HCT116 (cell line): ENCODE measurements at regions not wholly inside any gene's neighbourhood (a gene's known extent, or its start where the extent isn't known, plus 50 kb on each side); places are given as distances from the start of the nearest gene placed in this dataset.

Source experiments
- ATAC-seq: fragments of 200-7000 bp; cut with Tn5 transposase; 2 replicates; pipeline ENCODE4 v1.9.1; 2020; ENCODE audit warnings: mild to moderate bottlenecking, moderate library complexity
- BruUV-seq: library from RNA; stranded (reverse); fragments of 400-500 nt; replicated peaks from 2 replicates; lab custom pipeline; 2021; lab: Mats Ljungman, UMichigan
- CTCF ChIA-PET: fragments of 300-600 bp; sonication (Branson Sonifier 250); formaldehyde crosslinking; loops from one replicate; lab custom pipeline; 2021; ENCODE audit warnings: antibody characterized with exemption; lab: Charles Lee
- POLR2A ChIA-PET: fragments of 300-600, 350-600 bp; sonication (Branson Sonifier 250); formaldehyde crosslinking; loops from one replicate; lab custom pipeline; 2021; ENCODE audit warnings: antibody characterized with exemption; lab: Charles Lee
- RAD21 ChIA-PET, 2 experiments: fragments of 300-600 bp; sonication (Branson Sonifier 250); formaldehyde crosslinking; loops; one replicate each; lab custom pipeline; 2023; ENCODE audit warnings: low total read pairs in 2 of 2; ENCODE audit not compliant: uncharacterized antibody in 2 of 2, unreplicated experiment in 2 of 2, low non-redundant PET in 1 of 2; lab: Charles Lee
- DNase-seq: peaks from one replicate; pipeline ENCODE4 v3.0.0-alpha.2; 2010; ENCODE audit warnings: low read depth, low spot score
- H2AFZ ChIP-seq: fragments of 200-600 bp; shearing (Covaris generic), sonication (generic); 2 replicates; pipeline ENCODE4 v1.6.1; 2017; ENCODE audit warnings: low read depth, mixed run types, mixed read lengths, antibody characterized with exemption, low read length; ENCODE audit not compliant: poor library complexity, severe bottlenecking
- H3K27ac ChIP-seq: 2 replicates; pipeline ENCODE4 v1.5.1; 2012; ENCODE audit warnings: low read depth, low read length
- H3K27me3 ChIP-seq: fragments of 200-600 bp; sonication (generic); 2 replicates; pipeline ENCODE4 v1.6.1; 2016; ENCODE audit warnings: mixed run types, low read length, mixed read lengths; ENCODE audit not compliant: insufficient read depth
- H3K36me3 ChIP-seq, 2 experiments: fragments of 200-500 bp in 1 of 2; fragments of 200-600 bp in 1 of 2; sonication (Bioruptor generic) in 1 of 2; sonication (generic) in 1 of 2; 2 replicates each; pipeline versions ENCODE4 v1.5.1 to v1.6.1; 2014 to 2016; ENCODE audit warnings: low read length in 2 of 2, inconsistent platforms in 1 of 2, mixed read lengths in 1 of 2, mixed run types in 1 of 2; ENCODE audit not compliant: insufficient read depth in 2 of 2, control insufficient read depth in 1 of 2
- H3K4me1 ChIP-seq, 2 experiments: fragments of 200-600 bp in 1 of 2; sonication (generic) in 1 of 2; 2 replicates each; pipeline versions ENCODE4 v1.5.1 to v1.6.1; 2012 to 2017; ENCODE audit warnings: low read length in 2 of 2, inconsistent platforms in 1 of 2, mild to moderate bottlenecking in 1 of 2, mixed read lengths in 1 of 2, mixed run types in 1 of 2, moderate library complexity in 1 of 2; ENCODE audit not compliant: insufficient read depth in 2 of 2, control insufficient read depth in 1 of 2
- H3K4me2 ChIP-seq: fragments of 200-600 bp; sonication (generic); 2 replicates; pipeline ENCODE4 v1.6.1; 2017; ENCODE audit warnings: mixed run types, low read length, mixed read lengths
- H3K4me3 ChIP-seq, 2 experiments: fragments of 200-600 bp in 1 of 2; sonication (generic) in 1 of 2; replicated peaks in 1 of 2; 2 replicates each; pipeline ENCODE4 v1.5.1; 2011 to 2016; ENCODE audit warnings: low read length in 2 of 2, control low read depth in 1 of 2, low read depth in 1 of 2, mild to moderate bottlenecking in 1 of 2, mixed read lengths in 1 of 2, mixed run types in 1 of 2
- H3K79me2 ChIP-seq: fragments of 200-600 bp; sonication (generic); 2 replicates; pipeline ENCODE4 v1.6.1; 2017; ENCODE audit warnings: mild to moderate bottlenecking, mixed run types, low read length, moderate library complexity, mixed read lengths; ENCODE audit not compliant: insufficient read depth
- H3K9ac ChIP-seq: fragments of 200-600 bp; sonication (generic); 2 replicates; pipeline ENCODE4 v1.6.1; 2016; ENCODE audit warnings: low read length, mixed read lengths
- H3K9me2 ChIP-seq: fragments of 200-600 bp; sonication (generic), shearing (Covaris generic); 2 replicates; pipeline ENCODE4 v1.6.1; 2017; ENCODE audit warnings: mixed run types, mild to moderate bottlenecking, moderate library complexity; ENCODE audit not compliant: insufficient read depth
- H3K9me3 ChIP-seq, 2 experiments: fragments of 200-500 bp in 1 of 2; fragments of 200-600 bp in 1 of 2; sonication (Bioruptor generic) in 1 of 2; sonication (generic) in 1 of 2; 2 replicates each; pipeline ENCODE4 v1.6.1; 2014 to 2017; ENCODE audit warnings: low read length in 2 of 2, mixed read lengths in 2 of 2, inconsistent platforms in 1 of 2, low read depth in 1 of 2, mild to moderate bottlenecking in 1 of 2, mixed run types in 1 of 2, moderate library complexity in 1 of 2; ENCODE audit not compliant: control insufficient read depth in 1 of 2, insufficient read depth in 1 of 2
- H4K20me1 ChIP-seq: fragments of 200-600 bp; sonication (generic), shearing (Covaris generic); 2 replicates; pipeline ENCODE4 v1.6.1; 2017; ENCODE audit warnings: mixed run types, mild to moderate bottlenecking, moderate library complexity; ENCODE audit not compliant: insufficient read depth
- JUND ChIP-seq: IDR thresholded peaks from 2 replicates; pipeline ENCODE4 v1.6.1; 2012
- MAX ChIP-seq: IDR thresholded peaks from 2 replicates; pipeline ENCODE4 v1.6.1; 2012
- RAD21 ChIP-seq: IDR thresholded peaks from 2 replicates; pipeline ENCODE4 v1.6.1; 2012; ENCODE audit warnings: low read depth, mild to moderate bottlenecking
- SRF ChIP-seq: IDR thresholded peaks from 2 replicates; pipeline ENCODE4 v1.6.1; 2012; ENCODE audit warnings: low read depth
- YY1 ChIP-seq: IDR thresholded peaks from 2 replicates; pipeline ENCODE4 v1.6.1; 2011; ENCODE audit warnings: low read length, low read depth, moderate library complexity, mild to moderate bottlenecking; ENCODE audit not compliant: insufficient replicate concordance; ENCODE audit errors: extremely low read depth
- intact Hi-C: fragments of 100-400 bp; cut with micrococcal nuclease; formaldehyde crosslinking; loops from 2 replicates; pipeline ENCODE4 v1.10.0; 2022
- TF ChIP-seq, protein P1 (sequence below): IDR thresholded peaks from 2 replicates; pipeline ENCODE4 v1.6.1; 2011; ENCODE audit warnings: mild to moderate bottlenecking, low read length, moderate library complexity; ENCODE audit not compliant: insufficient replicate concordance; ENCODE audit errors: extremely low read depth

DNA sequence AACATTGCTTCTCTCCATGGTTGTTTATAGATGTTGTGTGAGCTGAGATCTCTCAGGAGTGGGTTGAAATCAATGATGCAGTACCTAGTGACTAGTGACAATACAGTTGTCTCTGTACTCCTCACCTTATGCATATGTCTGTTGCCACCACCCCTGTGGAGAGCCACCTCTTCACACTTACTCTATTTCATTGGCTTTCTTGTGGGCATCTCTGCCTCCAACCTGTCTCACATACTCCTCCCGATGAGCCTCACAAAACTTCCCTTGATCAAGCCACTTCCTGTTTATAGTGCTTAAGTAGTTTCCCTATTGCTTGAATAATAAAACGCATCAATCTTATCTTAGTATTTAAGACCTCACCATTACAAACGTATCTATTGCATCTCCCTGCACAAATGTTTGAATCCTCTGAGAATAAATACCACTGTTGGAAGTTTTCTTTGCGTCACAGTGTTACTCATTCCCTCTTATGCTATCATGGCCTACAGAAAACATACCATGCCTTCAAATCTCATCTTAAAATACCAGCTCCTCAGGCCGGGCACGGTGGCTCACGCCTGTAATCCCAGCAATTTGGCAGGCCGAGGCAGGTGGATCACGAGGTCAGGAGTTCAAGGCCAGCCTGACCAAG, 54.7 kb upstream of the GREM2 start:
- ChIA-PET RAD21 (no interaction called here), POLR2A (no interaction called here), CTCF (no interaction called here)
- no peak for ATAC-seq
- H3K79me2 ChIP-seq = no peaks in the 10 kb centered on the region
- TF ChIP-seq JUND = no peak
- no peak for TF ChIP-seq MAX
- no peak for TF ChIP-seq YY1
- TF ChIP-seq SRF = no peak
- no peak for TF ChIP-seq RAD21
- TF ChIP-seq, protein P1, sequence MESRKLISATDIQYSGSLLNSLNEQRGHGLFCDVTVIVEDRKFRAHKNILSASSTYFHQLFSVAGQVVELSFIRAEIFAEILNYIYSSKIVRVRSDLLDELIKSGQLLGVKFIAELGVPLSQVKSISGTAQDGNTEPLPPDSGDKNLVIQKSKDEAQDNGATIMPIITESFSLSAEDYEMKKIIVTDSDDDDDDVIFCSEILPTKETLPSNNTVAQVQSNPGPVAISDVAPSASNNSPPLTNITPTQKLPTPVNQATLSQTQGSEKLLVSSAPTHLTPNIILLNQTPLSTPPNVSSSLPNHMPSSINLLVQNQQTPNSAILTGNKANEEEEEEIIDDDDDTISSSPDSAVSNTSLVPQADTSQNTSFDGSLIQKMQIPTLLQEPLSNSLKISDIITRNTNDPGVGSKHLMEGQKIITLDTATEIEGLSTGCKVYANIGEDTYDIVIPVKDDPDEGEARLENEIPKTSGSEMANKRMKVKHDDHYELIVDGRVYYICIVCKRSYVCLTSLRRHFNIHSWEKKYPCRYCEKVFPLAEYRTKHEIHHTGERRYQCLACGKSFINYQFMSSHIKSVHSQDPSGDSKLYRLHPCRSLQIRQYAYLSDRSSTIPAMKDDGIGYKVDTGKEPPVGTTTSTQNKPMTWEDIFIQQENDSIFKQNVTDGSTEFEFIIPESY = no peak
- H3K27ac ChIP-seq = no peak overlapping the region
- no peaks in the 10 kb centered on the region for H4K20me1 ChIP-seq
- H3K9me2 ChIP-seq = no peaks in the 10 kb centered on the region
- H3K9me3 ChIP-seq = peaks cover 0 to 20% of the 10 kb centered on the region in 2 experiments; a peak in 2 of 4 replicates
- intact Hi-C loops = no loop called here
- H3K36me3 ChIP-seq = no peaks in the 10 kb centered on the region
- no peak overlapping the region for H3K4me2 ChIP-seq
- no TSS peak for BruUV-seq
- no peak overlapping the region for H2AFZ ChIP-seq
- H3K9ac ChIP-seq = no peak overlapping the region
- no peak for DNase-seq
- H3K27me3 ChIP-seq = no peaks in the 10 kb centered on the region
- H3K4me1 ChIP-seq = no peaks in the 10 kb centered on the region
- H3K4me3 ChIP-seq = no peak overlapping the region
